Sigmoid colon (tissue), 4 donors: ENCODE measurements at regions not wholly inside any gene's neighbourhood (a gene's known extent, or its start where the extent isn't known, plus 50 kb on each side); places are given as distances from the start of the nearest gene placed in this dataset.

Experiments
- CTCF ChIP-seq, 4 experiments: fragments of 450-650 bp in 3 of 4; fragments of 200-600 bp in 1 of 4; IDR thresholded peaks; one replicate each; pipeline ENCODE4 v1.5.1; 2016 to 2019; ENCODE audit warnings: antibody characterized with exemption in 4 of 4, mild to moderate bottlenecking in 3 of 4, moderate library complexity in 2 of 4
- EP300 ChIP-seq, 4 donors: sonication (generic); formaldehyde crosslinking; IDR thresholded peaks; one replicate each; pipeline ENCODE4 v1.6.1; 2017; ENCODE audit warnings: antibody characterized with exemption in 4 of 4
- POLR2AphosphoS5 ChIP-seq, 4 donors: sonication (generic); formaldehyde crosslinking; IDR thresholded peaks; one replicate each; pipeline ENCODE4 v1.6.1; 2017; ENCODE audit warnings: antibody characterized with exemption in 4 of 4

- no peak for TF ChIP-seq CTCF (IDR thresholded peaks at IDR 0.05)
- TF ChIP-seq POLR2AphosphoS5 (IDR thresholded peaks at IDR 0.05), result no peak
- TF ChIP-seq EP300 (IDR thresholded peaks at IDR 0.05), result no peak
Observed at GRCh38 chr2:39506215-39506614, 69.1 kb upstream of the MAP4K3 start.
